Endothelial cell of umbilical vein (primary cell): ENCODE measurements at regions not wholly inside any gene's neighbourhood (a gene's known extent, or its start where the extent isn't known, plus 50 kb on each side); places are given as distances from the start of the nearest gene placed in this dataset.

Experiments
- BruUV-seq: library from RNA; stranded (reverse); fragments of 400-500 nt; replicated peaks from 2 replicates; lab custom pipeline; 2021; lab: Mats Ljungman, UMichigan
- CTCF ChIA-PET: fragments of 300-600, 350-600 bp; sonication (Branson Sonifier 250); formaldehyde crosslinking; loops from one replicate; lab custom pipeline; 2021; ENCODE audit warnings: antibody characterized with exemption, inconsistent platforms; lab: Charles Lee
- POLR2A ChIA-PET: fragments of 300-600, 350-600 bp; sonication (Branson Sonifier 250); formaldehyde crosslinking; loops from one replicate; lab custom pipeline; 2021; ENCODE audit warnings: antibody characterized with exemption, inconsistent platforms; lab: Charles Lee
- DNase-seq: peaks from one replicate; pipeline ENCODE4 v3.0.0-alpha.2; 2011; ENCODE audit warnings: low read depth, low spot score
- FAIRE-seq: peaks from 2 replicates; lab custom pipeline; 2011; peaks lifted over from hg19 to GRCh38; lab: Jason Lieb, UNC
- H2AFZ ChIP-seq: 2 replicates; pipeline ENCODE4 v1.6.0; 2012; ENCODE audit warnings: low read depth, low read length, control low read depth, inconsistent platforms
- H3K27ac ChIP-seq: 2 replicates; pipeline ENCODE4 v1.5.1; 2011; ENCODE audit warnings: low read depth, mild to moderate bottlenecking, control low read depth, low read length, moderate library complexity; ENCODE audit not compliant: insufficient read depth
- H3K27me3 ChIP-seq, 2 experiments: 2 replicates each; pipeline versions ENCODE4 v1.6.0 to v1.6.1; 2011; ENCODE audit warnings: low read length in 2 of 2, mixed read lengths in 1 of 2; ENCODE audit not compliant: control insufficient read depth in 2 of 2, insufficient read depth in 2 of 2
- H3K36me3 ChIP-seq, 2 experiments: 2 replicates in 1 of 2; 3 replicates in 1 of 2; pipeline ENCODE4 v1.5.1; 2011; ENCODE audit warnings: low read length in 2 of 2, mild to moderate bottlenecking in 1 of 2, moderate library complexity in 1 of 2; ENCODE audit not compliant: control insufficient read depth in 2 of 2, insufficient read depth in 2 of 2; ENCODE audit errors: extremely low read depth in 1 of 2
- H3K4me1 ChIP-seq: 3 replicates; pipeline ENCODE4 v1.5.1; 2011; ENCODE audit warnings: mild to moderate bottlenecking, low read length; ENCODE audit not compliant: control insufficient read depth, insufficient read depth; ENCODE audit errors: extremely low read depth
- H3K4me2 ChIP-seq: 2 replicates; pipeline ENCODE4 v1.6.1; 2011; ENCODE audit warnings: low read length, control low read depth, mixed read lengths; ENCODE audit not compliant: insufficient read depth
- H3K4me3 ChIP-seq, 3 experiments: fragments of 200-600 bp in 1 of 3; sonication (generic), shearing (Covaris generic) in 1 of 3; replicated peaks in 1 of 3; 2 replicates each; pipeline ENCODE4 v1.5.1; 2011 to 2016; ENCODE audit warnings: control low read depth in 3 of 3, low read length in 3 of 3, mild to moderate bottlenecking in 2 of 3, inconsistent platforms in 1 of 3, low read depth in 1 of 3, moderate library complexity in 1 of 3; ENCODE audit not compliant: insufficient read depth in 1 of 3
- H3K79me2 ChIP-seq: 2 replicates; pipeline ENCODE4 v1.6.0; 2012; ENCODE audit warnings: low read length, inconsistent platforms; ENCODE audit not compliant: control insufficient read depth, insufficient read depth
- H3K9ac ChIP-seq: replicated peaks from 2 replicates; pipeline ENCODE3; 2011; ENCODE audit warnings: low read length, control low read depth; ENCODE audit not compliant: insufficient read depth; ENCODE audit errors: extremely low read depth
- H3K9me1 ChIP-seq: replicated peaks from 3 replicates; pipeline ENCODE4 v1.6.0; 2011; ENCODE audit warnings: mild to moderate bottlenecking, low read length; ENCODE audit not compliant: control insufficient read depth, insufficient read depth; ENCODE audit errors: extremely low read depth
- H3K9me3 ChIP-seq: replicated peaks from 2 replicates; pipeline ENCODE4 v1.5.1; 2012; ENCODE audit warnings: low read length, inconsistent platforms; ENCODE audit not compliant: control insufficient read depth, insufficient read depth
- H4K20me1 ChIP-seq: replicated peaks from 2 replicates; pipeline ENCODE3; 2011; ENCODE audit warnings: mild to moderate bottlenecking, low read length; ENCODE audit not compliant: control insufficient read depth, insufficient read depth; ENCODE audit errors: extremely low read depth
- CTCF ChIP-seq, 2 donors: IDR thresholded peaks; 1 replicate in 1 of 2; 2 replicates in 1 of 2; pipeline ENCODE4 v1.5.1; 2011; ENCODE audit warnings: low read length in 2 of 2, mild to moderate bottlenecking in 2 of 2, moderate library complexity in 2 of 2, control low read depth in 1 of 2, inconsistent platforms in 1 of 2, low read depth in 1 of 2; ENCODE audit not compliant: insufficient read depth in 1 of 2; ENCODE audit errors: extremely low read depth in 1 of 2
- EZH2 ChIP-seq: IDR thresholded peaks from 2 replicates; pipeline ENCODE4 v1.6.1; 2012; ENCODE audit warnings: borderline replicate concordance, low read depth, mild to moderate bottlenecking, moderate library complexity, low read length, inconsistent platforms; ENCODE audit not compliant: severe bottlenecking
- FOS ChIP-seq: IDR thresholded peaks from 2 replicates; pipeline ENCODE4 v1.6.1; 2011; ENCODE audit warnings: mild to moderate bottlenecking, low read length, moderate library complexity, borderline replicate concordance; ENCODE audit not compliant: insufficient read depth
- GATA2 ChIP-seq: IDR thresholded peaks from 2 replicates; pipeline ENCODE4 v1.7.0; 2011; ENCODE audit warnings: low read depth, mild to moderate bottlenecking, moderate library complexity, mixed read lengths, low read length; ENCODE audit not compliant: insufficient read length, insufficient read depth
- JUN ChIP-seq: IDR thresholded peaks from 2 replicates; pipeline ENCODE4 v1.6.1; 2011; ENCODE audit warnings: borderline replicate concordance, low read depth; ENCODE audit not compliant: insufficient read length, insufficient read depth
- MAX ChIP-seq: IDR thresholded peaks from 2 replicates; pipeline ENCODE4 v1.6.1; 2011; ENCODE audit not compliant: insufficient read depth, insufficient read length
- MYC ChIP-seq: IDR thresholded peaks from one replicate; pipeline ENCODE4 v1.6.1; 2011; ENCODE audit warnings: mild to moderate bottlenecking, low read depth, low read length
- POLR2A ChIP-seq: IDR thresholded peaks from 2 replicates; pipeline ENCODE4 v1.6.1; 2012; ENCODE audit warnings: low read depth, mild to moderate bottlenecking, control low read depth, low read length
- POLR2AphosphoS5 ChIP-seq: IDR thresholded peaks from 2 replicates; pipeline ENCODE4 v1.6.1; 2012; ENCODE audit warnings: low read depth, mild to moderate bottlenecking, control low read depth, low read length, moderate library complexity; ENCODE audit not compliant: insufficient read depth
- dilution Hi-C: fragments of 300-500 bp; cut with MboI; formaldehyde crosslinking; loops from one replicate; pipeline ENCODE4 v1.15.0; 2019; ENCODE audit warnings: low sequenced_read_pairs; ENCODE audit not compliant: extremely low pct_ligation_motif_present
- intact Hi-C: fragments of 100-400 bp; cut with micrococcal nuclease; formaldehyde crosslinking; loops from one replicate; pipeline ENCODE4 v1.10.0; 2022

GRCh38 chr16:54493061-54493460 is 206.5 kb upstream of the IRX3 start:
- H3K4me1 ChIP-seq = no peaks in the 10 kb centered on the region
- H2AFZ ChIP-seq = no peak overlapping the region
- H3K4me2 ChIP-seq = no peak overlapping the region
- H3K9me1 ChIP-seq = no peaks in the 10 kb centered on the region
- no peak overlapping the region for H3K9ac ChIP-seq
- DNase-seq (no peak), FAIRE-seq (no peak)
- no peak overlapping the region for H3K4me3 ChIP-seq
- TF ChIP-seq MYC (no peak), POLR2A (no peak), GATA2 (no peak), FOS (no peak), CTCF (IDR thresholded peaks at IDR 0.05; ENCODE audit: extremely low read depth in 1 of 2, insufficient read depth in 1 of 2, low read depth in 1 of 2, low read length in 2 of 2) (no peak), EZH2 (no peak), POLR2AphosphoS5 (no peak)
- dilution Hi-C loops (no loop called here), intact Hi-C loops (no loop called here)
- no peak overlapping the region for H3K27ac ChIP-seq
- H3K79me2 ChIP-seq = no peaks in the 10 kb centered on the region
- no peaks in the 10 kb centered on the region for H3K27me3 ChIP-seq
- no peaks in the 10 kb centered on the region for H4K20me1 ChIP-seq
- ChIA-PET POLR2A (no interaction called here), CTCF (no interaction called here)
- no peaks in the 10 kb centered on the region for H3K9me3 ChIP-seq
- no TSS peak for BruUV-seq
- H3K36me3 ChIP-seq = no peaks in the 10 kb centered on the region

GRCh38 chr16:54490112-54490488 is 203.5 kb upstream of the IRX3 start:
- ChIA-PET CTCF (no interaction called here), POLR2A (no interaction called here)
- no peak overlapping the region for H3K4me2 ChIP-seq
- H3K9me1 ChIP-seq = no peaks in the 10 kb centered on the region
- FAIRE-seq = no peak
- H3K4me1 ChIP-seq = no peaks in the 10 kb centered on the region
- TF ChIP-seq MAX = no peak
- TF ChIP-seq POLR2AphosphoS5 = no peak
- TF ChIP-seq FOS = no peak
- TF ChIP-seq POLR2A = no peak
- TF ChIP-seq GATA2 = no peak
- TF ChIP-seq MYC = no peak
- no peak for TF ChIP-seq CTCF (IDR thresholded peaks at IDR 0.05; ENCODE audit: extremely low read depth in 1 of 2, insufficient read depth in 1 of 2, low read depth in 1 of 2, low read length in 2 of 2)
- TF ChIP-seq EZH2 = no peak
- no peak for TF ChIP-seq JUN
- no peak overlapping the region for H3K4me3 ChIP-seq
- H2AFZ ChIP-seq = no peak overlapping the region
- no peak overlapping the region for H3K27ac ChIP-seq
- no peak overlapping the region for H3K9ac ChIP-seq
- dilution Hi-C loops = no loop called here
- intact Hi-C loops = no loop called here
- BruUV-seq = no TSS peak
- H3K9me3 ChIP-seq = no peaks in the 10 kb centered on the region
- no peaks in the 10 kb centered on the region for H4K20me1 ChIP-seq
- no peaks in the 10 kb centered on the region for H3K36me3 ChIP-seq
- no peaks in the 10 kb centered on the region for H3K27me3 ChIP-seq
- no peak for DNase-seq
- H3K79me2 ChIP-seq = no peaks in the 10 kb centered on the region
